H1 (cell line): ENCODE measurements at regions not wholly inside any gene's neighbourhood (a gene's known extent, or its start where the extent isn't known, plus 50 kb on each side); places are given as distances from the start of the nearest gene placed in this dataset.

Experiments used
- BRCA1 ChIP-seq: IDR thresholded peaks from 2 replicates; pipeline ENCODE4 v1.6.1; 2012; ENCODE audit warnings: low read depth, low read length, improper control_type of control experiment
- CHD1 ChIP-seq: IDR thresholded peaks from 2 replicates; pipeline ENCODE4 v1.6.1; 2012; ENCODE audit warnings: low read depth, low read length, improper control_type of control experiment
- HDAC6 ChIP-seq: IDR thresholded peaks from one replicate; pipeline ENCODE4 v1.7.1; 2012; ENCODE audit warnings: low read depth, mild to moderate bottlenecking, inconsistent platforms, low read length, moderate library complexity
- RXRA ChIP-seq: IDR thresholded peaks from 2 replicates; pipeline ENCODE4 v1.6.1; 2011; ENCODE audit warnings: low read depth, mild to moderate bottlenecking, low read length, moderate library complexity; ENCODE audit not compliant: insufficient read depth
- TBP ChIP-seq: IDR thresholded peaks from 2 replicates; pipeline ENCODE4 v1.6.1; 2011; ENCODE audit warnings: low read depth, low read length, improper control_type of control experiment
- TCF12 ChIP-seq: IDR thresholded peaks from 2 replicates; pipeline ENCODE4 v1.6.1; 2011; ENCODE audit warnings: low read depth, mild to moderate bottlenecking, low read length
- TF ChIP-seq, protein P1 (sequence below): IDR thresholded peaks from 2 replicates; pipeline ENCODE4 v1.6.1; 2012; ENCODE audit warnings: inconsistent platforms

DNA sequence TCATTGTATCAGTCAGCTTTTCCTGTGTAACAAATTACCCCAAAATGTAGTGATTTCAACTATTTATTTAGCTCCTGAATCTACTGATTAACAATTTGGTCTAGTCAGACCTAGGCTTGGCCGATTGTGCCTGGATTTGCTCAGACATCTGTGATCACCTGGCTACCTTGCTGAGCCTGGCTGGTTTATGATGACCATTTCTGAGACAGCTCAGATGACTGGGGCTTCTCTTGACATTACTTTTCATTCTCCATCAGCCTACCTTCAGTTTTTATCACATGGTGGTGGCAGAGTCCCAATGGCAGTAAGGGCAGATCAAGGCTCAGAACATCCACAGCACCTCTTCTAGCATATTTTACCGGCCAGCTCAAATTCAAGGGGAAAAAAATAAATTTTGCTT, 286.3 kb downstream of the BTG1 start (continued):
- no peak for TF ChIP-seq BRCA1
- TF ChIP-seq TBP, result no peak
- TF ChIP-seq RXRA, result no peak
- TF ChIP-seq HDAC6, result no peak
- no peak for TF ChIP-seq CHD1
- TF ChIP-seq, protein P1, sequence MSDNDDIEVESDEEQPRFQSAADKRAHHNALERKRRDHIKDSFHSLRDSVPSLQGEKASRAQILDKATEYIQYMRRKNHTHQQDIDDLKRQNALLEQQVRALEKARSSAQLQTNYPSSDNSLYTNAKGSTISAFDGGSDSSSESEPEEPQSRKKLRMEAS, result no peak
- no peak for TF ChIP-seq TCF12
- TF ChIP-seq, all 59 proteins: peak for 0
